GM12864 (cell line): ENCODE measurements at regions not wholly inside any gene's neighbourhood (a gene's known extent, or its start where the extent isn't known, plus 50 kb on each side); places are given as distances from the start of the nearest gene placed in this dataset.
"Not testable (repeated sequence)": the region's sequence is repeated elsewhere in the genome, so short reads cannot be mapped to it uniquely, and the experiment has no call there.

Experiments
- DNase-seq: peaks from one replicate; pipeline ENCODE4 v3.0.0-alpha.2; 2011; ENCODE audit warnings: low read depth
- H3K4me3 ChIP-seq: 2 replicates; pipeline ENCODE4 v1.5.1; 2011; ENCODE audit warnings: mild to moderate bottlenecking, low read depth, low read length, control low read depth
- CTCF ChIP-seq: IDR thresholded peaks from 2 replicates; pipeline ENCODE4 v1.5.1; 2011; ENCODE audit warnings: low read depth, mild to moderate bottlenecking, moderate library complexity, low read length, control low read depth, inconsistent platforms; ENCODE audit errors: missing control alignments

- no peak for TF ChIP-seq CTCF
- no peak for DNase-seq
- no peak overlapping the region for H3K4me3 ChIP-seq
These were observed 257.5 kb upstream of the PTBP2 start for GRCh38 chr1:96464066-96464465.

GRCh38 chr1:96464522-96464921, 257.1 kb upstream of the PTBP2 start:
- TF ChIP-seq CTCF, result no peak
- no peak for DNase-seq
- no peak overlapping the region for H3K4me3 ChIP-seq

GRCh38 chr1:96464991-96465390, 256.6 kb upstream of the PTBP2 start:
- no peak for TF ChIP-seq CTCF
- DNase-seq, result no peak
- H3K4me3 ChIP-seq, result no peak overlapping the region

GRCh38 chr1:96465441-96465840, 256.1 kb upstream of the PTBP2 start:
- no peak for DNase-seq
- no peak for TF ChIP-seq CTCF
- no peak overlapping the region for H3K4me3 ChIP-seq

GRCh38 chr1:96466842-96467241, 254.7 kb upstream of the PTBP2 start:
- no peak for DNase-seq
- no peak for TF ChIP-seq CTCF
- H3K4me3 ChIP-seq, result no peak overlapping the region

- H3K4me3 ChIP-seq, DNase-seq: not testable (repeated sequence)
These were observed 251.9 kb upstream of the PTBP2 start for GRCh38 chr1:96469726-96470125.

- DNase-seq, result no peak
- H3K4me3 ChIP-seq, result no peak overlapping the region
- no peak for TF ChIP-seq CTCF
These were observed 249.1 kb upstream of the PTBP2 start for GRCh38 chr1:96472471-96472870.
